ENCODE measurements at regions not wholly inside any gene's neighbourhood (a gene's known extent, or its start where the extent isn't known, plus 50 kb on each side); places are given as distances from the start of the nearest gene placed in this dataset.
A peak's percentile ranks its signal among the peaks of the same experiment; 100 is the strongest.

DNA sequence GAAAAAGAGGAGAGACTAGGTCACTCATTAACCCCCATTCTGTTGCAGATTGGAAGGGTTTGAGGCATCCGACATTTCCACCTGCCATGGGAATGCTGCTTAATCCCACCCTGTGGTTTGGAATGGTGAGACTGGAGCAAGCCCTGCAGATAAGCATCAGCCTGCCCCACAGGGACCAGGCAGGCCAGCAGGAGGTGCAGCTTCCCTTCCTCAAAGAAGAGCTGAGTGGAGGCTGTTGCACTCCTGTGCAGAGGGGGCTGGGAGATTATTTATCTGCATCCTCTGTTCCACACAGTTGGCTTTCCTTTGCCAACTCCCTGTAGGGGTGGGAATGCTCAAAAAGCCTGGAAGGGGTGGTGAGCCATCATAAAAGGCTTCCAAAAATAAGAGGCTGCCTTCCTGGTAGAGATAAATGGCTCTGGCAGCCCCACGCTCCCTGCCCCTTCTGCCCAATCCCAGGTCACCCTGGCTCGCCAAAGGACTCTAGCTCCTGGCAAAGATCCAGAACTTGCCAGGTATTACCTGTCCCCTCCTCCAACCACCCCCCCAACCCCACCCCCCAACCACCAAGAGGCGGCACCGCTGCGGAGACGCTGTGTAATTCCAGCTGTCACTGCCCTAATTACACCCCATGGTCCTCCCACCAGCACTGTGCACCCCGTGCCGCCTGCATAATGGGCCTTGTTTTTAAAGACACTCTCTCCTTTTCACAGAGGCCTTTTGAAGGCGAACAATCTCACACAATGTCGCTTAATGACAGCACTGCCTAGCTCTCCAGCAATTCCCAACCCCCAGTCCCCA, 83.0 kb upstream of the ZC3H12A start:
- intact Hi-C loops (cut with DNase I, micrococcal nuclease): no loop called here
- ATAC-seq (no peak), DNase-seq (no peak)

GRCh38 chr1:37392051-37392450, 82.3 kb upstream of the ZC3H12A start:
- intact Hi-C loops (cut with DNase I, micrococcal nuclease): no loop called here
- DNase-seq: no peak
- ATAC-seq: no peak

DNA sequence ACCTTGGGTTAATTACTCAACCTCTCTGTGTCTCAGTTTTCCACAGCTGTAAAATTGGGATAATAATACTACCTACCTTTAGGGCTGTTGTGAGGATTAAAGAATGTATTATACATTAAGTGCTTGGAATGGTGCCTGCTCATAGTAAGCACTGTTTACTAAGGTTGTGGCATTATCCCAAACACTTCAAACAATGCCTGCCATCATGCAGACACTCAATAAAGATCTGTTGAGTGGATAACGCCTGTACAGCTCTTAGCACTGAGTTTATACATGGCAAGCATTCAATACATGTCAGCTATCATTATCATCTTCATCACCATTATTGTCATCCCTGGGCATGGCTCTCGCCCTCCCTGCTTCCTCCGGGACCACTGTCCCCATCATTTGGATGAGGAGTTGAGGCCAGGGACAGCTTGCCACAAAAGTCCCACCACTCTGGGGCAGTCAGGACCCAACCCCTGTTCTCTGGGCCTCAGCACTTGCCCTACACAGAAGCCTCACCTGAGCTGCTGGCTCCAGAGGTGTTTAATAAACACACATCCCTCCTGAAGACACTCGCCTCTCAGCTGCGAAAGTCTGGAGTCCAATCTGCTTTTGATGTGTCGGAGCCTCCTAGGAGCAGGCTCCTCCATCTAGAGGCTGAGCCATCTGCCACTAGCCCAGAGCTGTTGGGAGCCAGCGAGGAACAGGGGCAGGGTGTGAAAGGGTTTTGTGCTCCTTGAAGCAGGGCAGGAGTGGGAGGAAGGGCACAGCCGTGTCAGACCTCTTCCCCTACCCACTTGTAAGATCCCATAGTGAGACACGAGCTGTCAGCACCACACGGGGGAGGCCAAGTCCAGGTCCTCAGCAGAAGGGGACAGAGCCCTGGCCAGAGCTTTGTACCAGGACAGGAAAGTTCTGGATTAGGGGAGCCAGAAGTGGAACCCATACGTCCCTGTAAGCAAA, 80.9 kb upstream of the ZC3H12A start:
- intact Hi-C loops (cut with DNase I, micrococcal nuclease): no loop called here
- ATAC-seq: no peak
- DNase-seq: no peak

DNA sequence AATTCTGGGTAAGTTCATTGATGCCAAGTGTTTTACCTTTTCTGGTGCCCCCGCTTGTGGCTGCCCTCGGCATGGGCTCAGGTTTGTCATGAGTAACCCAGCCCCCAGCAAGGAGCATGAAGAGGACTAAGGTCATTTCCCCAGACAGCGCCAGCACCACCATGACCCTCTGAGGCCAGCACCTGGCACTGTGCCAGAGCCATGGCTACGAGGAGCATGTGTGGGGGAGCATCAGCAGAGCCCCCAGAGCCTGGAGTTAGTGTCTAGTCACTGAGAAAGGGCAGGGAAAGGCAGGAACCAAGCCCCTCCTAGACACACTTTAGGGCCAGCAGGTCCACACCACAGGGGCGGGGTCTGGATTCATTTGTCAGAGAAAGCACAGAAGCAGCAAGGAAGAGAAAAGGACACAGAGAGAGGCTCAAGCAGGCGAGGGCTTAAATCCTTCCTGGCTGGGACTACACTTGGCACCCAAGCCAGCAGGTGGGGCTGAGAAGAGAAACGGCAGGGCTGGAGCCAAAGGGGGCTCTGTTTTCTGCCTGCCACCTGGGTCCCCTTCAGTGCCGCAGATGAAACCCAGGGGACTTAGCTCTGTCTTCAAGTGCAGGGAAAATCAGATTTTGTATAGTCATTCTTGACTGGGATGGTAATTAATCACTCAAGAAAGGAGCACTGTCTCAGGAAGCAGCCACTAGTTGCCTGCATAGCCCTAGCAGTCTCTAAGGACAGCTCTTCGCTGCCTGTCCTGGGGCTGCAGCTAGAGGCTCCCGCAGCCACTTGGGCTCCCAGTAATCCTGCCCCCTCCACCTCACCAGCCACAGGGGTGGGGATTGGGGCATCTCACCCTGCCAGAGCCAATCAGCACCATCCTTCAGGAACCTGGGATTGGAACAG, 79.6 kb upstream of the ZC3H12A start:
- ATAC-seq (no peak), DNase-seq (no peak)
- intact Hi-C loops (cut with DNase I, micrococcal nuclease): no loop called here

DNA sequence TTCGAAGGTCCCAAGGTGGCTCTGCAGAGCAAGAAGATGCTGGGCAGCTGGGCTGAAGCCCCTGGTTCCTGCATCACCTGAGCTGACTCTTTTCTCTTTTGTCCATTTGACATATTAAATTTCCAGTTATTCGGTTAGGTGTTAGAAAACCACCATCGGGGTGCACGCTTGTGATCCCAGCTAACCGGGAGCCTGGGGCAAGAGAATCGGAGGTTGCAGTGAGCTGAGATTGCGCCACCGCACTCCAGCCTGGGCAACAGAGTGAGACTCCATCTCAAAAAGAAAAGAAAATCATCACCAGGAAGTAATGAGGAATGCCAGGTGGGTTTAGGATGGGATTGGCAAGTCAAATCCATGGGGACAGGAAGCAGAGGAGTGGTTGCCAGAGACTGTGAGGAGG, 76.3 kb upstream of the ZC3H12A start:
- intact Hi-C loops (cut with DNase I, micrococcal nuclease): no loop called here

DNA sequence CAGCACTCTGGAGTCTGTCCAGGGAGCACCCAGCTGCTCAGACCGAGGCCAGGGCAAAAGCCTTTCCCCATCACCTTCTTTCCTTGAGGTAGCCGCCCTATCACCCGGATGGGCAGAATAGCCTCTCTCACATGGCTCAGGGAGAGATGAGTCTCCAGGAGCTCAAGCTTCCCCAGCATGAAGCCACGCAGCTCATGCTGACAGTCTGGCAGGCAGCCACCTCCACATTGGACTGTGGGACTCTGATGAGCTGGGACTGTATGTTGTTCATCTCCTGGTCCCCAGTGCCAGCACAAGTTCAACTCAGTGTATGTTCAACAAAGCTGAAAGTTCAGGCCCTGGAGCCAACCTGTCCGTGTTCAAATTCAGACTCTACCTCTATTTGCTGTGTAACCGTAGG, 75.2 kb upstream of the ZC3H12A start:
- DNase-seq (no peak), ATAC-seq (no peak)
- intact Hi-C loops (cut with DNase I, micrococcal nuclease): no loop called here

More for the DNA sequence above, 76.3 kb upstream of the ZC3H12A start:
- ATAC-seq (no peak), DNase-seq (no peak)

DNA sequence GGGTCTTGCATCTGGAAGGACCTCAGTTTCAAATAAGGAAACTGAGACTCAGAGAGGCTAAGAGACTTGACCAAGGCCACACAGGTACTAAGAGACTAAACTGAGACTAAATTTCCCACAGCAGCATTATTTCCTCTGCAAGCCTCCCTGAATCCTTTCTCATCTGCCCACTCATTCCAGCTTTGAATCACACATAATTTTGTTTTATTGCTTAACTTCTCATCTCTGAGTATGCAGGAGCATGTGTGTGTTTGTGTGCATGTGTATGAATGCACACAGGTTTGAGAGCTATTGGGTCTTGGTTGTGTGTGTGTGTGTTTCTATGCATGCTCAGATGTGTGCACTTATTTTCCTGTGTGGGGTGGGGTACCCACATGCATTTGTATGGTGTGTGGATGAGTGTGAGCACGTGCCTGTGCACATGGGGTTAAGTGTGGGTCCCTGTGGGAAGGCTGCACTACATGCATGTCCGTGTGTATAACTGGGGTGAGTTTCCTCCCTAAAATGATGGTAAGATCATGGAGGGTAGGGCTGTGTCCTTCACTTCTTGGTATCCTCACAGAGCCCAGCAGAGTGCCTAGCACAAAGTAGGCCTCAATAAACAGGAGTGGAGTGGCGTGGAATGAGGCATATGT, 74.4 kb upstream of the ZC3H12A start:
- DNase-seq: no peak
- no peak for ATAC-seq
- intact Hi-C loops (cut with DNase I, micrococcal nuclease): no loop called here

GRCh38 chr1:37400466-37401225, 73.7 kb upstream of the ZC3H12A start:
- intact Hi-C loops (cut with DNase I, micrococcal nuclease): no loop called here
- ATAC-seq (no peak), DNase-seq (no peak)

GRCh38 chr1:37403166-37403565, 71.2 kb upstream of the ZC3H12A start:
- ATAC-seq (no peak), DNase-seq (no peak)
- intact Hi-C loops (cut with DNase I, micrococcal nuclease): no loop called here

DNA sequence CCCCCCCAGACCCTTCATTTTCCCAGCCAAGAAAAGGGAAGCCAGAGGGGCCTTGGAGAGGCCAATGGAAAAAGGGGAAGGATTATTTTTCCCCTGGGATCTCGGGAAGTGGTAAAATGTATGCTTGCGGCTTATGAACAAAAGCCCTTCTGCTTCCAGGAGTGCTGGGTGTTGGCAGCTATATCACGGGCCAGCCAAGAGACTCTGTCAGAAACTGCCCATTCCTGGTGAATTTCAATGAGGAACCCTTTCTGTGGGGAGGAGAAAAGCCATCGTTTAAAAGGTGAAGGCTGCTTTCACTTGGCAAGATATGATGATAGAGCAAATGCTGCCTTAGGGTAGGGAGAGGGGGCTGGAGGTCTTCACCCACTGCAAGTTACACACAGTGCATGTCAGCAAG, 69.7 kb upstream of the ZC3H12A start:
- no peak for ATAC-seq
- intact Hi-C loops (cut with DNase I, micrococcal nuclease): no loop called here
- DNase-seq: no peak

DNA sequence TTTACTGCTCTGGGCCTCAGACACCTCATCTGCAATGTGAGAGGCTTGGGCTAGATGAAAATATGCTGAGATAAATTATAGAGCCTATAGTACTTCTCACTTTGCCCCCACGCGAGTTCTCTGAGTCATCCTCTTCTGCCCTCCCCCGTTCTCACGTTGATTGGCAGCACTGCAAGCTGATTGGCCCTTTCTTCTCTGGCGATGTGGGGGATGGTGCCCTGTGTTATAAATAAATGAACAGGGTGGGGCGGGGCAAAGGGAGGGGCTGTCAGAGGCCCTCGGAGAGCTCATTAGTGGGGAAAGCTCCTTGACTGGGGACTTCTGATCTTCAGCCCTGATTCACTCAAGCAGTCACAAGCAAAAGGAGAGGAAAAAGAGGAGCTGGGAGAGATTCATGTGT, 64.3 kb upstream of the ZC3H12A start:
- ATAC-seq: no peak
- intact Hi-C loops (cut with DNase I, micrococcal nuclease): no loop called here
- DNase-seq: no peak

DNA sequence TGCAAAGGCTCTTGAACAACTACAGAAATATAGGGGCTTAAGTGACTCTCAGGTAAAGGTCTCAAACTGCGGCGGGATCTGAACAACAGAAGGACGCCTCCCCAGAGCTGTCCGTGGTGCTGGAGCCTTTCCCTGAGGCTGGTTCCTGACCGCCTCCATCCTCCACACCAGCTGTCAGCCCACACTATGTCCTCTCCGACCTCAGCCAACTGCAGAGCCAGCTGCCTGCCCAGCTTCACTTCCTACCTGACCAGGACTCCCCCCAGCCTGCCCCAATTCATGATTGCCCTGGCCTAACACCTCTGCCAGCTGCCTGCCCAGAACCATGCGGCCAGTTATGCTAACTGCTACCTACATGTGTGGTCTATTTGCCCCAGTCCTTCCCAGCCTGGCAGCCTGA, 63.6 kb upstream of the ZC3H12A start:
- DNase-seq: peak in 1 of 2 donors; percentile 12
- ATAC-seq: no peak
- intact Hi-C loops (cut with DNase I, micrococcal nuclease): no loop called here

GRCh38 chr1:37415611-37416244, 58.7 kb upstream of the ZC3H12A start:
- DNase-seq (no peak), ATAC-seq (no peak)
- intact Hi-C loops (cut with DNase I, micrococcal nuclease): no loop called here

DNA sequence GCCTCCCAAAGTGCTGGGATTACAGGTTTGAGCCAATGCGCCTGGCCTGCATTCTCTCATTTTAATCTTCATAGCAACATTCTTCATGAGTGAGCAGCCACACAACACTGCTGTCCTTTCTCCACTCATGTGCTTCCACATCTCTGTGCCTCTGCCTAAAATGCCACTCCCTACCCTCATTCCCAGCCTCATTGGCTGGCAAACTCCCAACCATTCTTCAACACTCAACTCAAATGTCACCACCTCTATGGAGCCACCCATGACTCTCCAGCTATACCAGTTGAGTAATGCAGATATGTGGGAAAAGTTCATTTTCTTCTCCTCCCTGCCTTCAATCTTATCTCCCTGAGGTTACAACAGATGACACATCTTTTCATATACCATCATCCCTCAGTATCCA, 53.9 kb upstream of the ZC3H12A start:
- intact Hi-C loops (cut with DNase I, micrococcal nuclease): loop anchor here in 1 of 2 donors (10.0 kb wide), 1 partner anchor 846 kb away; no protein-coding TSS in a partner anchor
- DNase-seq (no peak), ATAC-seq (no peak)

- intact Hi-C loops (cut with DNase I, micrococcal nuclease): loop anchor here in 1 of 2 donors (10.0 kb wide), 1 partner anchor 849 kb away; no protein-coding TSS in a partner anchor
- no peak for ATAC-seq
These were observed 50.6 kb upstream of the ZC3H12A start for GRCh38 chr1:37423810-37424209.

GRCh38 chr1:37424523-37424922, 49.9 kb upstream of the ZC3H12A start:
- DNase-seq: no peak
- intact Hi-C loops (cut with DNase I, micrococcal nuclease): loop anchor here in 1 of 2 donors (10.0 kb wide), 1 partner anchor 850 kb away; no protein-coding TSS in a partner anchor
- ATAC-seq: no peak

More at GRCh38 chr1:37423810-37424209, 50.6 kb upstream of the ZC3H12A start:
- DNase-seq: no peak

Measured in left colon (tissue), 2 donors.